ENCODE measurements at regions not wholly inside any gene's neighbourhood (a gene's known extent, or its start where the extent isn't known, plus 50 kb on each side); places are given as distances from the start of the nearest gene placed in this dataset.

- no peak for DNase-seq
Observed at GRCh38 chr1:98278055-98278454, 357.2 kb upstream of the DPYD start.

GRCh38 chr1:98277118-98277517, 356.3 kb upstream of the DPYD start:
- DNase-seq = no peak

GRCh38 chr1:98276514-98276913, 355.7 kb upstream of the DPYD start:
- DNase-seq = no peak

GRCh38 chr1:98268316-98268715, 347.5 kb upstream of the DPYD start:
- DNase-seq = no peak

- no peak for DNase-seq
Observed at GRCh38 chr1:98267423-98267822, 346.6 kb upstream of the DPYD start.

- no peak for DNase-seq
Observed at GRCh38 chr1:98264727-98265126, 343.9 kb upstream of the DPYD start.

GRCh38 chr1:98260839-98261238, 340.0 kb upstream of the DPYD start:
- no peak for DNase-seq

GRCh38 chr1:98260412-98260811, 339.6 kb upstream of the DPYD start:
- no peak for DNase-seq

- DNase-seq = peak; percentile 0
Observed at GRCh38 chr1:98256700-98257099, 335.9 kb upstream of the DPYD start.

- DNase-seq = no peak
Observed at GRCh38 chr1:98253145-98253544, 332.3 kb upstream of the DPYD start.

- no peak for DNase-seq
Observed at GRCh38 chr1:98251497-98251896, 330.7 kb upstream of the DPYD start.

GRCh38 chr1:98232678-98233077, 311.8 kb upstream of the DPYD start:
- DNase-seq = no peak

- no peak for DNase-seq
Observed at GRCh38 chr1:98222706-98223105, 301.9 kb upstream of the DPYD start.

- no peak for DNase-seq
Observed at GRCh38 chr1:98221923-98222322, 301.1 kb upstream of the DPYD start.

GRCh38 chr1:98217601-98218000, 296.8 kb upstream of the DPYD start:
- no peak for DNase-seq

GRCh38 chr1:98216304-98216703, 295.5 kb upstream of the DPYD start:
- DNase-seq = no peak

- DNase-seq = no peak
Observed at GRCh38 chr1:98211271-98211845, 290.5 kb upstream of the DPYD start.

- DNase-seq = no peak
Observed at GRCh38 chr1:98210563-98210962, 289.7 kb upstream of the DPYD start.

- no peak for DNase-seq
Observed at GRCh38 chr1:98210064-98210463, 289.2 kb upstream of the DPYD start.

GRCh38 chr1:98205291-98206017, 284.6 kb upstream of the DPYD start:
- no peak for DNase-seq

- no peak for DNase-seq
Observed at GRCh38 chr1:98203466-98203865, 282.6 kb upstream of the DPYD start.

- DNase-seq = no peak
Observed at GRCh38 chr1:98201666-98202081, 280.8 kb upstream of the DPYD start.

- DNase-seq = no peak
Observed at GRCh38 chr1:98197356-98197755, 276.5 kb upstream of the DPYD start.

GRCh38 chr1:98196012-98196411, 275.2 kb upstream of the DPYD start:
- no peak for DNase-seq

GRCh38 chr1:98188774-98189173, 267.9 kb upstream of the DPYD start:
- no peak for DNase-seq

Data from stimulated activated naive CD4-positive, alpha-beta T cell treated with Interleukin-2 at 50 U/mL for 16 hours (primary cell).